MM.1S (cell line): ENCODE measurements at regions not wholly inside any gene's neighbourhood (a gene's known extent, or its start where the extent isn't known, plus 50 kb on each side); places are given as distances from the start of the nearest gene placed in this dataset.

Experiments used
- DNase-seq: peaks from one replicate; pipeline ENCODE4 v3.0.0-alpha.2; 2015
- H2AFZ ChIP-seq: fragments of 300-600 bp; sonication (generic); 2 replicates; pipeline ENCODE4 v1.6.0; 2016; ENCODE audit warnings: antibody characterized with exemption, low read length
- H3F3A ChIP-seq: fragments of 300-600 bp; sonication (generic); 2 replicates; pipeline ENCODE4 v1.6.1; 2016; ENCODE audit warnings: mild to moderate bottlenecking, antibody characterized with exemption, low read length, moderate library complexity, mixed read lengths; ENCODE audit not compliant: insufficient read depth
- H3K27ac ChIP-seq: fragments of 300-600 bp; sonication (generic); 2 replicates; pipeline ENCODE4 v1.5.1; 2016; ENCODE audit warnings: mild to moderate bottlenecking, low read length
- H3K27me3 ChIP-seq: fragments of 300-600 bp; sonication (generic); replicated peaks from 2 replicates; pipeline ENCODE4 v1.6.0; 2016; ENCODE audit warnings: low read length; ENCODE audit not compliant: insufficient read depth
- H3K36me3 ChIP-seq: fragments of 300-600 bp; sonication (generic); replicated peaks from 2 replicates; pipeline ENCODE4 v1.6.1; 2016; ENCODE audit warnings: mild to moderate bottlenecking, low read length, mixed read lengths; ENCODE audit not compliant: insufficient read depth
- H3K4me1 ChIP-seq: fragments of 300-600 bp; sonication (generic); 2 replicates; pipeline ENCODE4 v1.6.1; 2016; ENCODE audit warnings: low read length, mixed read lengths
- H3K4me2 ChIP-seq: fragments of 300-600 bp; sonication (generic); 2 replicates; pipeline ENCODE4 v1.6.0; 2016; ENCODE audit warnings: low read depth, low read length
- H3K4me3 ChIP-seq: fragments of 300-600 bp; sonication (generic); 2 replicates; pipeline ENCODE4 v1.5.1; 2016; ENCODE audit warnings: low read length, mixed read lengths
- H3K79me2 ChIP-seq: fragments of 300-600 bp; sonication (generic); 2 replicates; pipeline ENCODE4 v1.6.1; 2016; ENCODE audit warnings: mixed run types, low read length, mixed read lengths
- H3K9ac ChIP-seq: fragments of 300-600 bp; sonication (generic); 2 replicates; pipeline ENCODE4 v1.6.1; 2016; ENCODE audit warnings: low read length, mixed read lengths
- H3K9me2 ChIP-seq: fragments of 300-600 bp; sonication (generic); replicated peaks from 2 replicates; pipeline ENCODE4 v1.6.1; 2016; ENCODE audit warnings: mild to moderate bottlenecking, low read length, mixed read lengths; ENCODE audit not compliant: insufficient read depth
- H3K9me3 ChIP-seq: fragments of 300-600 bp; sonication (generic); replicated peaks from 2 replicates; pipeline ENCODE4 v1.6.1; 2016; ENCODE audit warnings: mild to moderate bottlenecking, low read length, mixed read lengths; ENCODE audit not compliant: insufficient read depth
- H4K20me1 ChIP-seq: fragments of 300-600 bp; sonication (generic); 2 replicates; pipeline ENCODE4 v1.6.1; 2016; ENCODE audit warnings: mild to moderate bottlenecking, low read length, moderate library complexity, mixed read lengths; ENCODE audit not compliant: insufficient read depth
- EZH2 ChIP-seq: fragments of 300-600 bp; sonication (generic); optimal IDR thresholded peaks from 2 replicates; pipeline ENCODE3; 2017; ENCODE audit warnings: low read depth, mild to moderate bottlenecking, antibody characterized with exemption, low read length, mixed read lengths
- EZH2phosphoT487 ChIP-seq: fragments of 300-600 bp; sonication (generic); IDR thresholded peaks from 2 replicates; pipeline ENCODE4 v1.6.1; 2018; ENCODE audit warnings: antibody characterized with exemption, low read length
- TF ChIP-seq, protein P1 (sequence below): fragments of 300-600 bp; sonication (generic); IDR thresholded peaks from 2 replicates; pipeline ENCODE4 v1.5.1; 2016; ENCODE audit warnings: antibody characterized with exemption, low read length, mixed read lengths

DNA sequence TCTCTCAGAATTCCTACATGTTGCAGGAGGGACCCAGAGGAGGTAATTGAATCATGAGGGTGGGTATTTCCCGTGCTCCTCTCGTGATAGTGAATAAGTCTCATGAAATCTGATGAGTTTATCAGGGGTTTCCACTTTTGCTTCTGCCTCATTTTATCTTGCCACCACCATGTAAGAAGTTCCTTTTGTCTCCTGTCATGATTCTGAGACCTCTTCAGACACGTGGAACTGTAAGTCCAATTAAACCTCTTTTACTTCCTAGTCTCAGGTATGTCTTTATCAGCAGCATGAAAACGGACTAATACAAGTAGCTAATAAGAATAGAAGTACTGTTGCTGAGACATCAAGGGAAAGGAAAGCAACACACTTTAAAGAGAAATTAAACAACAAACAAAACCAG, 143.4 kb downstream of the CCDC71L start:
- Histone ChIP-seq H3K4me3 (no peak overlapping the region), H3K9me3 (no peaks in the 10 kb centered on the region), H3K27me3 (no peaks in the 10 kb centered on the region), H3K9me2 (no peaks in the 10 kb centered on the region), H3F3A (no peaks in the 10 kb centered on the region), H3K79me2 (no peaks in the 10 kb centered on the region), H3K4me2 (no peak overlapping the region), H3K27ac (no peak overlapping the region), H3K9ac (no peak overlapping the region), H3K4me1 (no peaks in the 10 kb centered on the region), H3K36me3 (no peaks in the 10 kb centered on the region), H4K20me1 (no peaks in the 10 kb centered on the region), H2AFZ (no peak overlapping the region)
- no peak for DNase-seq
- TF ChIP-seq EZH2: no peak
- TF ChIP-seq, protein P1, sequence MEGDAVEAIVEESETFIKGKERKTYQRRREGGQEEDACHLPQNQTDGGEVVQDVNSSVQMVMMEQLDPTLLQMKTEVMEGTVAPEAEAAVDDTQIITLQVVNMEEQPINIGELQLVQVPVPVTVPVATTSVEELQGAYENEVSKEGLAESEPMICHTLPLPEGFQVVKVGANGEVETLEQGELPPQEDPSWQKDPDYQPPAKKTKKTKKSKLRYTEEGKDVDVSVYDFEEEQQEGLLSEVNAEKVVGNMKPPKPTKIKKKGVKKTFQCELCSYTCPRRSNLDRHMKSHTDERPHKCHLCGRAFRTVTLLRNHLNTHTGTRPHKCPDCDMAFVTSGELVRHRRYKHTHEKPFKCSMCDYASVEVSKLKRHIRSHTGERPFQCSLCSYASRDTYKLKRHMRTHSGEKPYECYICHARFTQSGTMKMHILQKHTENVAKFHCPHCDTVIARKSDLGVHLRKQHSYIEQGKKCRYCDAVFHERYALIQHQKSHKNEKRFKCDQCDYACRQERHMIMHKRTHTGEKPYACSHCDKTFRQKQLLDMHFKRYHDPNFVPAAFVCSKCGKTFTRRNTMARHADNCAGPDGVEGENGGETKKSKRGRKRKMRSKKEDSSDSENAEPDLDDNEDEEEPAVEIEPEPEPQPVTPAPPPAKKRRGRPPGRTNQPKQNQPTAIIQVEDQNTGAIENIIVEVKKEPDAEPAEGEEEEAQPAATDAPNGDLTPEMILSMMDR: no peak
- no peak for TF ChIP-seq EZH2phosphoT487

DNA sequence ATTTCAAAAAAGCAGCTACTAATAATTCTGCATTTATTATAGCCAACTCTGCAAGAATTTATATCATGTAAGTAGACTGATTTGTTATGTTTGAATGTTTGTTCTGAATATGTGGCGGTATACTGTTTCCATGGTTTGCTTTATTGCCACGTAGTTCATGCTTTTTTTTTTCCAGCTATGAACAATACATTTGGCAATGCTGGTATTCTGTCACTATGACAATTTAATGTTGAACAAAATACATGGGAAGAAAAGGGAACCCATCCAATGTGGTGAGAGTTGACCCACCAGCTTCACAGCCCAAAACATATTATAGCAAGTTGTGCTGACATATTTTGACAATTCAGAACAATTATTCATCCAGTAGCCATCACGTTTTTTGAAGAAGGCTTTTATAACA, 145.6 kb downstream of the CCDC71L start:
- Histone ChIP-seq H3K9me3 (no peaks in the 10 kb centered on the region), H2AFZ (no peak overlapping the region), H3K9me2 (no peaks in the 10 kb centered on the region), H3K27me3 (no peaks in the 10 kb centered on the region), H3K4me3 (no peak overlapping the region), H4K20me1 (no peaks in the 10 kb centered on the region), H3K79me2 (no peaks in the 10 kb centered on the region), H3K4me1 (no peaks in the 10 kb centered on the region), H3K27ac (no peak overlapping the region), H3K9ac (no peak overlapping the region), H3K36me3 (no peaks in the 10 kb centered on the region), H3K4me2 (no peak overlapping the region), H3F3A (no peaks in the 10 kb centered on the region)
- TF ChIP-seq EZH2phosphoT487 (no peak), EZH2 (no peak)
- TF ChIP-seq, protein P1: no peak
- no peak for DNase-seq

GRCh38 chr7:106514881-106515280, 146.1 kb downstream of the CCDC71L start:
- DNase-seq: no peak
- H3K27me3 ChIP-seq: no peaks in the 10 kb centered on the region

More at GRCh38 chr7:106514881-106515280, 146.1 kb downstream of the CCDC71L start:
- H3F3A ChIP-seq: no peaks in the 10 kb centered on the region
- TF ChIP-seq EZH2 (no peak), EZH2phosphoT487 (no peak)
- TF ChIP-seq, protein P1: no peak
- H3K4me2 ChIP-seq: no peak overlapping the region
- no peaks in the 10 kb centered on the region for H4K20me1 ChIP-seq
- no peak overlapping the region for H3K9ac ChIP-seq
- H2AFZ ChIP-seq: no peak overlapping the region
- H3K9me2 ChIP-seq: no peaks in the 10 kb centered on the region
- no peaks in the 10 kb centered on the region for H3K4me1 ChIP-seq
- H3K9me3 ChIP-seq: no peaks in the 10 kb centered on the region
- no peaks in the 10 kb centered on the region for H3K79me2 ChIP-seq
- no peak overlapping the region for H3K4me3 ChIP-seq
- no peak overlapping the region for H3K27ac ChIP-seq
- no peaks in the 10 kb centered on the region for H3K36me3 ChIP-seq
